Left ventricle myocardium inferior (tissue), 1 donor: ENCODE measurements at regions not wholly inside any gene's neighbourhood (a gene's known extent, or its start where the extent isn't known, plus 50 kb on each side); places are given as distances from the start of the nearest gene placed in this dataset.

ENCODE experiments used
- DNase-seq: peaks from one replicate; pipeline ENCODE4 v3.0.0-alpha.2; 2020
- H3K27ac ChIP-seq: fragments of 200-600 bp; replicated peaks from 2 replicates; pipeline ENCODE4 v1.8.0; 2021
- H3K27me3 ChIP-seq: fragments of 200-600 bp; 2 replicates; pipeline ENCODE4 v1.8.0; 2021; ENCODE audit warnings: low read depth
- H3K36me3 ChIP-seq: fragments of 200-600 bp; 2 replicates; pipeline ENCODE4 v1.8.0; 2021
- H3K4me1 ChIP-seq: fragments of 200-600 bp; 2 replicates; pipeline ENCODE4 v1.8.0; 2021
- H3K4me3 ChIP-seq: fragments of 200-600 bp; 2 replicates; pipeline ENCODE4 v1.8.0; 2021; ENCODE audit warnings: mild to moderate bottlenecking, moderate library complexity
- H3K9me3 ChIP-seq: fragments of 200-600 bp; replicated peaks from 2 replicates; pipeline ENCODE4 v1.8.0; 2021
- CTCF ChIP-seq: fragments of 200-600 bp; IDR thresholded peaks from 2 replicates; pipeline ENCODE4 v1.8.0; 2021; ENCODE audit warnings: antibody characterized with exemption, mild to moderate bottlenecking, borderline replicate concordance
- intact Hi-C: fragments of 100-400 bp; cut with micrococcal nuclease; formaldehyde crosslinking; loops from one replicate; pipeline ENCODE4 v1.11.0; 2022
- donor health status: DM: no; HTN: yes; CAD: no; lungs with severe emphysema.

DNA sequence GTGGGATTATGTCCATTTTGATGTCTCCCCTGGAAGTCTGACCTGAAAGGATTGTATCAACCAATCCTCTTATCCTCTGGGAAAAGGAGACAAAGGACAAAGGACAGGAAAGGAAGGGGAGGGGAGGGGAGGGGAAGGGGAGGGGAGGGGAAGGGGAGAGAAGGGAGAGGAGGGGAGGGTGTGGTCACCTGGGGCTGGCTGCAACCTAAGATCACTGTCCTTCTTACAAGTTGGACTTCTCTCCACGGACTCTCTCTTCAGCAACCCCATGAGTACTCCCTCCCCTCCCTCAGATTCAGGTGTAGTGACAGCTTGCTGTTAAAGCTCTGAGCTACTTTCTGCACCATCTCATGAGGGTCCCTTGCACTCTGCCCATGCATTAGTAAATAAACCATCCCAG lies 58.9 kb upstream of the KLHL31 start:
- intact Hi-C loops = no loop called here

DNA sequence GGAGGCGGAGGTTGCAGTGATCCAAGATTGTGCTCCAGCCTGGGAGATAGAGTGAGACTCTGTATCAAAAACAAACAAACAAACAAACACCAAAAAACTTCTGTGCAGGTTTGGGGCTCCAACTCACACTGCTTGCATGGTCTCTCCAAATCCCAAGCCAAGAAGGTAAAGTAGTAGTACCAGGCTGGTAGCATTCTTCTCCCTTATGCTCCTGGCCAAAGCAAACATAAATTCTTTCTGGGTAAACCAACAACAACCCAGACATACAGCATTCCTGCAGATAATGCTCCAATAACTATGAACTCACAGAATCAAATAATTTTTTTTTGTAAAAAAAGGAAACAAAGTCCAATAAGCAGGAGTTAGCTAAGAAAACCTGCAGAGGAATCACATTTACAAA lies 57.8 kb upstream of the KLHL31 start:
- Histone ChIP-seq H3K27me3 (peaks cover 7% of the 10 kb centered on the region), H3K36me3 (no peaks in the 10 kb centered on the region), H3K4me3 (no peak overlapping the region), H3K4me1 (no peaks in the 10 kb centered on the region), H3K9me3 (no peaks in the 10 kb centered on the region), H3K27ac (no peak overlapping the region)
- DNase-seq = no peak
- no peak for TF ChIP-seq CTCF
- intact Hi-C loops = no loop called here

More for the DNA sequence above, 58.9 kb upstream of the KLHL31 start:
- Histone ChIP-seq H3K27ac (no peak overlapping the region), H3K4me1 (no peaks in the 10 kb centered on the region), H3K4me3 (no peak overlapping the region), H3K27me3 (peaks cover 7% of the 10 kb centered on the region), H3K36me3 (no peaks in the 10 kb centered on the region), H3K9me3 (no peaks in the 10 kb centered on the region)
- no peak for DNase-seq
- TF ChIP-seq CTCF = no peak

DNA sequence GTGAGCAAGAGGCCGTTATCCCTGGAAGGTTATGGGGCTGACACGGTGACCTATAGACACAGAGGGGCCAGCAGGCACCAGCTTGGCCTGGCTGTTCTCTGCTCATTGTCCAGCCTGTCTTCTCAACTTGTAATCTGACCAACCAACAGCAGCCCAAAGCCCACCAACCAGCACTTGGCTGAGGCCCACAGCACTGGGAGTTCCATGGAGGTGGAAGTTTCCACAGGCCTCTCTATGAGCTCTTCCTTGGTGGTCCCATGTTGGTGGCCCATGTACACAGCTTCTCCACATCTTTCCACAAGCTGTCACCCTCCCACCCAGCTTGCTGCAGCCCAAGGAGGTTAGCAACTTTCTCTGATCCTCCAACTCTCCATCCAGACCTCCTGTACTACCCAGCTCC lies 56.2 kb upstream of the KLHL31 start:
- intact Hi-C loops = no loop called here
- Histone ChIP-seq H3K4me1 (no peaks in the 10 kb centered on the region), H3K36me3 (no peaks in the 10 kb centered on the region), H3K4me3 (no peak overlapping the region), H3K9me3 (no peaks in the 10 kb centered on the region), H3K27ac (no peak overlapping the region), H3K27me3 (peaks cover 8% of the 10 kb centered on the region)
- DNase-seq = no peak
- no peak for TF ChIP-seq CTCF

GRCh38 chr6:53718597-53719460 lies 53.3 kb upstream of the KLHL31 start:
- Histone ChIP-seq H3K4me1 (no peaks in the 10 kb centered on the region), H3K27ac (no peak overlapping the region), H3K36me3 (no peaks in the 10 kb centered on the region), H3K4me3 (no peak overlapping the region), H3K27me3 (peaks cover 7% of the 10 kb centered on the region), H3K9me3 (no peaks in the 10 kb centered on the region)
- TF ChIP-seq CTCF = peak; percentile 87
- intact Hi-C loops = no loop called here
- no peak for DNase-seq

DNA sequence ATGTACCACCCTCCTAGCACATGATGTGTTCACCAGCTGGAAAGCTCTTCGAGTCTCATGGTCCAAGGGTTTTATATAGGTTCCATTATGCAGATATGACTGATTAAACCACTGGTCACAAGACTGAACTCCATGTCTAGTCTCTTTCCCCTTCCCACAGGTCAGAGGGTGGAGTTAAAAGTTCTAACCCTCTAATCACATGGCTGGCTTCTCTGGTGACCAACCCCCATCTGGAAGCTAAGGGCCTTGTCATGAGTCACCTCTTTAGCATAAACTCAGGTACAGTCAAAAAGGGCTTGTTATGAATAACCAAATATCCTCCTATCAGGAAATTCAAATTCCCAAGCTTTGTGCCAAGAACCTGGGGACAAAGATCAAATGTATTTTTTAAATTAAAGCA lies 52.0 kb upstream of the KLHL31 start:
- Histone ChIP-seq H3K4me3 (no peak overlapping the region), H3K27me3 (peaks cover 7% of the 10 kb centered on the region), H3K9me3 (no peaks in the 10 kb centered on the region), H3K4me1 (no peaks in the 10 kb centered on the region), H3K36me3 (no peaks in the 10 kb centered on the region), H3K27ac (no peak overlapping the region)
- intact Hi-C loops = no loop called here
- DNase-seq = no peak
- TF ChIP-seq CTCF = no peak
